CD4-positive, CD25-positive, alpha-beta regulatory T cell (primary cell): ENCODE measurements at regions not wholly inside any gene's neighbourhood (a gene's known extent, or its start where the extent isn't known, plus 50 kb on each side); places are given as distances from the start of the nearest gene placed in this dataset.

Experiments used
- ATAC-seq, 2 donors: fragments of 150-1000 bp; cut with Tn5 transposase; one replicate each; pipeline ENCODE4 v1.10.0; 2021; ENCODE audit warnings: low read depth in 2 of 2, moderate number of reproducible peaks in 2 of 2, moderate library complexity in 1 of 2
- DNase-seq, 3 donors: peaks; one replicate each; pipeline versions ENCODE4 v3.0.0 to v3.0.0-alpha.2; 2012 to 2022; ENCODE audit warnings: mixed read lengths in 1 of 3
- H3K27ac ChIP-seq: one replicate; pipeline ENCODE4 v1.7.0; 2013; ENCODE audit warnings: mild to moderate bottlenecking, low read length; ENCODE audit not compliant: insufficient read depth, poor library complexity, severe bottlenecking
- H3K27me3 ChIP-seq: one replicate; pipeline ENCODE4 v1.7.0; 2013; ENCODE audit warnings: low read length; ENCODE audit not compliant: control insufficient read depth, insufficient read depth
- H3K36me3 ChIP-seq: one replicate; pipeline ENCODE4 v1.7.0; 2013; ENCODE audit warnings: mild to moderate bottlenecking, low read length, moderate library complexity; ENCODE audit not compliant: control insufficient read depth, insufficient read depth
- H3K4me1 ChIP-seq: 2 replicates; pipeline ENCODE4 v1.7.0; 2013; ENCODE audit warnings: mild to moderate bottlenecking, low read length; ENCODE audit not compliant: insufficient read depth, control insufficient read depth, poor library complexity, severe bottlenecking
- H3K4me3 ChIP-seq: one replicate; pipeline ENCODE4 v1.7.0; 2013; ENCODE audit warnings: low read depth, mild to moderate bottlenecking, low read length, moderate library complexity
- H3K9me3 ChIP-seq, 2 experiments: 1 replicate in 1 of 2; 2 replicates in 1 of 2; pipeline ENCODE4 v1.7.0; 2013; ENCODE audit warnings: low read length in 2 of 2, mild to moderate bottlenecking in 1 of 2, moderate library complexity in 1 of 2; ENCODE audit not compliant: control insufficient read depth in 2 of 2
- H3K27ac Mint-ChIP-seq, 3 donors: one replicate each; pipeline ENCODE4 v1.8.0; 2020 to 2022; ENCODE audit warnings: mild to moderate bottlenecking in 3 of 3, mixed read lengths in 3 of 3, moderate library complexity in 2 of 3
- H3K27me3 Mint-ChIP-seq: one replicate; pipeline ENCODE4 v1.8.0; 2022; ENCODE audit warnings: mild to moderate bottlenecking, mixed read lengths
- H3K36me3 Mint-ChIP-seq: one replicate; pipeline ENCODE4 v1.8.0; 2020; ENCODE audit warnings: mixed read lengths
- H3K4me1 Mint-ChIP-seq, 4 donors: one replicate each; pipeline ENCODE4 v1.8.0; 2020 to 2022; ENCODE audit warnings: mixed read lengths in 4 of 4, mild to moderate bottlenecking in 1 of 4
- H3K4me3 Mint-ChIP-seq, 4 donors: one replicate each; pipeline ENCODE4 v1.8.0; 2020 to 2022; ENCODE audit warnings: mild to moderate bottlenecking in 4 of 4, mixed read lengths in 4 of 4, moderate library complexity in 3 of 4
- H3K9me3 Mint-ChIP-seq, 7 donors: one replicate each; pipeline ENCODE4 v1.8.0; 2020 to 2022; ENCODE audit warnings: mixed read lengths in 7 of 7, mild to moderate bottlenecking in 3 of 7, moderate library complexity in 2 of 7

DNA sequence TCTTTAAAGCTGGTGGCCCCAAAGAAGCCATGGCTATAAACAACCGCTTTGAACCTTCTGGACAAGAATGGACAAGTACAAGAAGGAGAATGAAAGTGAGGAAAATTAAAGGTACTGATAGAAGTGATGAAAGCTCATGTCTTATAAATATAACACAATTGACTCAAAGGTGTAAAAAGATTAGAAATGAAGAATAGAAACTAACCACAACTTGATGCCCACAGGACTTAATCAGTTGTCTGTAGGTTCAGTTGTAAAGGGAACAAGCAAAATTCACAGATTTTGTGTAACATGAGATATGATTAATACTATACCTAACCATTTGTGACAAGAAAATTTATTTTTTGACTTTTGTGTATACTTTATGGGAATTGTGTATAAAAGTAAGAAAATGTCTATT lies 135.7 kb downstream of the NUP35 start:
- Histone ChIP-seq H3K27me3 (no peaks in the 10 kb centered on the region), H3K36me3 (no peaks in the 10 kb centered on the region), H3K4me3 (no peak overlapping the region), H3K4me1 (no peaks in the 10 kb centered on the region), H3K9me3 (no peaks in the 10 kb centered on the region), H3K27ac (no peak overlapping the region)
- ATAC-seq (no peak), DNase-seq (no peak)
- no peaks in the 10 kb centered on the region for H3K4me1 Mint-ChIP-seq
- no peaks in the 10 kb centered on the region for H3K36me3 Mint-ChIP-seq
- H3K9me3 Mint-ChIP-seq, result peaks cover 0 to 8% (median 3%) of the 10 kb centered on the region in 7 donors
- H3K4me3 Mint-ChIP-seq, result no peak overlapping the region
- H3K27ac Mint-ChIP-seq, result no peak overlapping the region
- H3K27me3 Mint-ChIP-seq, result peaks cover under 1% of the 10 kb centered on the region

- no peak overlapping the region for H3K4me3 ChIP-seq
- no peaks in the 10 kb centered on the region for H3K27me3 ChIP-seq
- no peaks in the 10 kb centered on the region for H3K4me1 Mint-ChIP-seq
- ATAC-seq (no peak), DNase-seq (no peak)
- no peak overlapping the region for H3K4me3 Mint-ChIP-seq
- peaks cover 0 to 8% (median 3%) of the 10 kb centered on the region in 7 donors for H3K9me3 Mint-ChIP-seq
- H3K9me3 ChIP-seq, result no peaks in the 10 kb centered on the region
- H3K27ac Mint-ChIP-seq, result no peak overlapping the region
- no peaks in the 10 kb centered on the region for H3K36me3 ChIP-seq
- H3K4me1 ChIP-seq, result no peaks in the 10 kb centered on the region
- H3K36me3 Mint-ChIP-seq, result no peaks in the 10 kb centered on the region
- no peak overlapping the region for H3K27ac ChIP-seq
- H3K27me3 Mint-ChIP-seq, result no peaks in the 10 kb centered on the region
Observed at GRCh38 chr2:183260527-183260926, 136.3 kb downstream of the NUP35 start.

DNA sequence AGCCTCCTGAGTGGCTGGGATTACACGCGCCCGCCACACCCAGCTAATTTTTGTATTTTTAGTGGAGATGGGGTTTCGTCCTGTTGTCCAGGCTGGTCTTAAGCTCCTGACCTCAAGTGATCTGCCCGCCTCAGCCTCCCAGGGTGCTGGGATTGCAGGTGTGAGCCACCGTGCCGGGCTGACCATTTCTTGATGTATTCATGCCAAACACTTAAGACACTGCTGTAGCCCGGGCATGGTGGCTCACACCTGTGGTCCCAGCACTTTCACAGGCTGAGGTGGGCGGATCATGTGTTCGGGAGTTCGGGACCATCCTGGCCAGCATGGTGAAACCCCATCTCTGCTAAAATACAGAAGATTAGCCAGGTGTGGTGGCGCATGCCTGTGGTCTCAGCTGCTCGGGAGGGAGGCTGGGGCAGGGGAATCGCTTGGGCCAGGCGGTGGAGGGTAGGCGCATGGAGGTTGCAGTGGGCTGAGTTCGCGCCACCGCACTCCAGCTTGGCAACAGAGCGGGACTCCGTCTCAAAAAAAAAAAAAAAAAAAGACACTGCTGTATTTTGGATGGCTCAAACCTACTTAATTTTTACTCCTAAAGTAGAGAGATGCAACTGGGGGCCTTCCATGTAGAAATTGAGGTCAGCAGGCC lies 140.8 kb downstream of the NUP35 start:
- DNase-seq (no peak), ATAC-seq (no peak)
- no peaks in the 10 kb centered on the region for H3K9me3 ChIP-seq
- H3K27me3 Mint-ChIP-seq, result no peaks in the 10 kb centered on the region
- no peaks in the 10 kb centered on the region for H3K36me3 ChIP-seq
- H3K4me1 ChIP-seq, result no peaks in the 10 kb centered on the region
- no peak overlapping the region for H3K4me3 Mint-ChIP-seq
- no peaks in the 10 kb centered on the region for H3K36me3 Mint-ChIP-seq
- H3K9me3 Mint-ChIP-seq, result peaks cover 0 to 14% (median 3%) of the 10 kb centered on the region in 7 donors
- no peak overlapping the region for H3K4me3 ChIP-seq
- H3K4me1 Mint-ChIP-seq, result no peaks in the 10 kb centered on the region
- H3K27ac ChIP-seq, result no peak overlapping the region
- no peaks in the 10 kb centered on the region for H3K27me3 ChIP-seq
- H3K27ac Mint-ChIP-seq, result no peak overlapping the region

DNA sequence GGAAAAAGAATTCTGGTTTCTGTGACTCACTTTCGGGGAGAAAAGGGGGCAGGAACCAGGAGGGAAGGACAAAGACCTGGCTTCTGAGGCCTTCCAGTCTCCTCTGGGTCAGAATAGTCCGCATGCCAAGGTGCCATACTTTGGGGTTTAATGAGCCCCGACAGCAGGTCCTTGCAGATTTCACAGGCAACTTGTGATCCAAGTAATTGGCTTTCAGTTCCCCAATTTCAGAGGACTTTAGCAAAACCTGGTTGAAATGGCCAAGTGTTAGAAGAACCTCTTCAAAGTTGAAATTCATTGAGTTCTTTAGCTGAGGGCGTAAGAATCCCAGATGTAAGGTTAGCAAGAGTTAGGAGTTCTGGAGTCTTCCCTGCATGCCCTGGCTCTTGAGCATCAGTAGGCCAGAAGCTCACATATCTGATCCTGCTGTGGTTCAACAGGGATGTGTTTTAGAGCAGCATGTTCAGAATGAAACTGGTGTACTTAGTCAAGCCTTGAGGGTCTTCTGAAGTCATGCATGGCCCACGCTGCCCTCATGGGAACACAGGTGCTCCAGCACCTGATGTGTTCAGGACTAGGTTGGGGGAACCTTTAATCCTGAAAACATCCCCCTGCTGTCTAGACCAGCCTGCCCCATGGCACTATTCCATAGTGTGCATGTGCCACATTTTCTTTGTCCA lies 143.0 kb downstream of the NUP35 start:
- Histone ChIP-seq H3K36me3 (no peaks in the 10 kb centered on the region), H3K27me3 (no peaks in the 10 kb centered on the region), H3K4me3 (no peak overlapping the region), H3K4me1 (no peaks in the 10 kb centered on the region), H3K9me3 (no peaks in the 10 kb centered on the region), H3K27ac (no peak overlapping the region)
- Mint-ChIP-seq H3K36me3 (no peaks in the 10 kb centered on the region), H3K4me1 (no peaks in the 10 kb centered on the region), H3K4me3 (no peak overlapping the region), H3K27me3 (no peaks in the 10 kb centered on the region), H3K9me3 (peaks cover 0 to 17% (median 6%) of the 10 kb centered on the region in 7 donors), H3K27ac (no peak overlapping the region)
- no peak for ATAC-seq
- DNase-seq, result no peak

DNA sequence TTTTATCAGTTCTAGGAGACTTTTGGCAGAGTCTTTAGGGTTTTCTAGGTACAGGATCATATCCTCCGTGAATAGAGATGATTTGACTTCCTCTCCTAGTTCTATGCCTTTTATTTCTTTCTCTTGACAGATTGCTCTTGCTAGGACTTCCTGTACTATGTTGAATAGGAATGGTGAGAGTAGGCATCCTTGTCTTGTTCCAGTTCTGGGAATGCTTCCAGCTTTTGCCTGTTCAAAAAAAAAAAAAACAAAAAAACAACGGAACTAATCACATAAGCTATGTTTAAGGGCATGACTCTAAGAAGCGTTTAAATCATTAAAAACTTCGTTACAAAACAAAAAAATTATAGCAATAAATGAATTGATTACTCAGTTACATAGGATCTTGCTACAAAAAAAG lies 145.7 kb downstream of the NUP35 start:
- H3K9me3 Mint-ChIP-seq, result peaks cover 0 to 14% (median 3%) of the 10 kb centered on the region in 7 donors
- no peaks in the 10 kb centered on the region for H3K27me3 Mint-ChIP-seq
- Histone ChIP-seq H3K36me3 (no peaks in the 10 kb centered on the region), H3K27me3 (no peaks in the 10 kb centered on the region), H3K4me3 (no peak overlapping the region), H3K9me3 (no peaks in the 10 kb centered on the region), H3K27ac (no peak overlapping the region), H3K4me1 (no peaks in the 10 kb centered on the region)
- no peaks in the 10 kb centered on the region for H3K4me1 Mint-ChIP-seq
- no peaks in the 10 kb centered on the region for H3K36me3 Mint-ChIP-seq
- no peak overlapping the region for H3K4me3 Mint-ChIP-seq
- H3K27ac Mint-ChIP-seq, result no peak overlapping the region
- no peak for DNase-seq
- no peak for ATAC-seq

DNA sequence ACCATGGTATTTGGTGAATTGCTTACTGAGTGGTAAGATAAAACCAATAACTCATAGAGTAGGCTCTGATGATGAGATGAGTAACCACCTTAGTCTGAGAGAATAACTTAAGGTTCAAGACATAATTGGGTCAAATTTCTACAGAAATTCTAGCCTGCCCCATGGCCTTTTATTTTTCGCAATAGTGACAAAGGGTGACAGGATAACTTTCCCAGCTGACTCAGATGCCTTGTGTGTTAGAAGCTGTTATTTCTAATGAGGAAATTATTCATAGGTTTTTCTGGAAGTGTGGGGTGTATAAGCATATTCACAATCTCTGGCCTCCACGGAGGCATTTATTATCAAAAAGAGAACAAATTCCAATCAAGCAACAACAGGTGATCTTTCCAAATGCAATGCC lies 159.0 kb downstream of the NUP35 start:
- H3K4me1 ChIP-seq, result no peaks in the 10 kb centered on the region
- H3K27ac ChIP-seq, result no peak overlapping the region
- Mint-ChIP-seq H3K4me3 (no peak overlapping the region), H3K27me3 (peaks cover 4% of the 10 kb centered on the region), H3K27ac (no peak overlapping the region), H3K36me3 (no peaks in the 10 kb centered on the region), H3K4me1 (no peaks in the 10 kb centered on the region), H3K9me3 (peaks cover 0 to 5% (median 1%) of the 10 kb centered on the region in 7 donors)
- H3K27me3 ChIP-seq, result no peaks in the 10 kb centered on the region
- no peak for DNase-seq
- H3K36me3 ChIP-seq, result no peaks in the 10 kb centered on the region
- no peaks in the 10 kb centered on the region for H3K9me3 ChIP-seq
- no peak for ATAC-seq
- H3K4me3 ChIP-seq, result no peak overlapping the region

- DNase-seq (no peak), ATAC-seq (no peak)
- no peak overlapping the region for H3K4me3 Mint-ChIP-seq
- no peak overlapping the region for H3K27ac Mint-ChIP-seq
- Histone ChIP-seq H3K4me1 (no peaks in the 10 kb centered on the region), H3K27ac (no peak overlapping the region), H3K9me3 (no peaks in the 10 kb centered on the region), H3K4me3 (no peak overlapping the region), H3K27me3 (no peaks in the 10 kb centered on the region), H3K36me3 (no peaks in the 10 kb centered on the region)
- H3K27me3 Mint-ChIP-seq, result no peaks in the 10 kb centered on the region
- no peaks in the 10 kb centered on the region for H3K36me3 Mint-ChIP-seq
- peaks cover 0 to 5% (median 0%) of the 10 kb centered on the region in 7 donors for H3K9me3 Mint-ChIP-seq
- H3K4me1 Mint-ChIP-seq, result no peaks in the 10 kb centered on the region
Observed at GRCh38 chr2:183284606-183285005, 160.4 kb downstream of the NUP35 start.

DNA sequence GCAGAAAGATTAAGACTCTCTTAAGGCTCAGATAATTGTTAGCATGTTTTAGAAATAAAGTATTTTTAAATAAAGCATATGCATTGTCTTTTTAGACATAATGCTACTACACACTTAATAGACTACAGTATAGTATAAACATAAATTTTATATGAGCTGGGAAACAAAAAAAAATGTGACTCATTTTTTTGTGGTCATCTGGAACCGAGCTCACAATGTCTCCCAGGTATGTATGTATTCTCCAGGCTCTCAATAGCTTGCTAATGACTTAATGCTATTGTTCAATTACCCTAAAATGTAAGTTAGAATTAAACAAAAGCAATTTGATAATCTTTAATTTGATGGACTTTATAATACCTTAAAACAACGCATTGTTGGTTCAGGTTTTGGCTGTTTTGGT lies 167.2 kb downstream of the NUP35 start:
- Mint-ChIP-seq H3K9me3 (peaks cover 0 to 4% (median 0%) of the 10 kb centered on the region in 7 donors), H3K4me3 (no peak overlapping the region)

More for the DNA sequence above, 167.2 kb downstream of the NUP35 start:
- no peaks in the 10 kb centered on the region for H3K27me3 ChIP-seq
- H3K36me3 ChIP-seq, result no peaks in the 10 kb centered on the region
- DNase-seq (no peak), ATAC-seq (no peak)
- H3K27ac Mint-ChIP-seq, result no peak overlapping the region
- H3K9me3 ChIP-seq, result no peaks in the 10 kb centered on the region
- no peaks in the 10 kb centered on the region for H3K4me1 Mint-ChIP-seq
- H3K27me3 Mint-ChIP-seq, result peaks cover 4% of the 10 kb centered on the region
- no peaks in the 10 kb centered on the region for H3K36me3 Mint-ChIP-seq
- H3K4me1 ChIP-seq, result no peaks in the 10 kb centered on the region
- H3K27ac ChIP-seq, result no peak overlapping the region
- no peak overlapping the region for H3K4me3 ChIP-seq
